Cardiac fibroblast (primary cell): ENCODE measurements at regions not wholly inside any gene's neighbourhood (a gene's known extent, or its start where the extent isn't known, plus 50 kb on each side); places are given as distances from the start of the nearest gene placed in this dataset.
A peak's percentile ranks its signal among the peaks of the same experiment; 100 is the strongest.

Experiments
- DNase-seq, 2 donors: peaks; one replicate each; pipeline versions ENCODE4 v3.0.0 to v3.0.0-alpha.2; 2010; ENCODE audit warnings: low read depth in 2 of 2
- H3K4me3 ChIP-seq, 2 donors: replicated peaks in 1 of 2; 1 replicate in 1 of 2; 2 replicates in 1 of 2; pipeline ENCODE4 v1.5.1; 2011; ENCODE audit warnings: low read depth in 2 of 2, low read length in 2 of 2, mild to moderate bottlenecking in 2 of 2, moderate library complexity in 1 of 2
- TF ChIP-seq, protein P1 (sequence below): IDR thresholded peaks from one replicate; pipeline ENCODE4 v1.5.1; 2011; ENCODE audit warnings: low read depth, mild to moderate bottlenecking, low read length, inconsistent platforms

DNA sequence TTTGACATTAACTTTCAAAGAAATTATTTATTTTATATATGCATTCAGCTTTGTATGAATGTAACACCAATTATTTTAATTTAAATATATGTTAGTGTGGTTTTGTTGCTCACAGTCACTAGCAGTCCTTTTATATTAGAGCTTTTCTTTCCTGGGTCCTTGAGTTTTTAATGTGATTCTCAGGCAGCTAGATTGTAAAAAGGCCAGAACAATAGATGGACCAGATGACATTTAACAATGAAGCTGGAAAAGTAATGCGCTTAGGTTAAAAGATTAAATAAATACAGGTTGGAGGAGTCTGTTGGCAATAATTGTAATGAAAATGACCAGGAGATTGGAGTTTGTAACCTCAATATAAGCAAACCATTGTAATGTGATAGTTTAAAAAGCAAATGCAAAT lies 171.1 kb downstream of the FTCDNL1 start:
- DNase-seq = no peak
- no peak overlapping the region for H3K4me3 ChIP-seq
- TF ChIP-seq, protein P1, sequence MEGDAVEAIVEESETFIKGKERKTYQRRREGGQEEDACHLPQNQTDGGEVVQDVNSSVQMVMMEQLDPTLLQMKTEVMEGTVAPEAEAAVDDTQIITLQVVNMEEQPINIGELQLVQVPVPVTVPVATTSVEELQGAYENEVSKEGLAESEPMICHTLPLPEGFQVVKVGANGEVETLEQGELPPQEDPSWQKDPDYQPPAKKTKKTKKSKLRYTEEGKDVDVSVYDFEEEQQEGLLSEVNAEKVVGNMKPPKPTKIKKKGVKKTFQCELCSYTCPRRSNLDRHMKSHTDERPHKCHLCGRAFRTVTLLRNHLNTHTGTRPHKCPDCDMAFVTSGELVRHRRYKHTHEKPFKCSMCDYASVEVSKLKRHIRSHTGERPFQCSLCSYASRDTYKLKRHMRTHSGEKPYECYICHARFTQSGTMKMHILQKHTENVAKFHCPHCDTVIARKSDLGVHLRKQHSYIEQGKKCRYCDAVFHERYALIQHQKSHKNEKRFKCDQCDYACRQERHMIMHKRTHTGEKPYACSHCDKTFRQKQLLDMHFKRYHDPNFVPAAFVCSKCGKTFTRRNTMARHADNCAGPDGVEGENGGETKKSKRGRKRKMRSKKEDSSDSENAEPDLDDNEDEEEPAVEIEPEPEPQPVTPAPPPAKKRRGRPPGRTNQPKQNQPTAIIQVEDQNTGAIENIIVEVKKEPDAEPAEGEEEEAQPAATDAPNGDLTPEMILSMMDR = no peak

DNA sequence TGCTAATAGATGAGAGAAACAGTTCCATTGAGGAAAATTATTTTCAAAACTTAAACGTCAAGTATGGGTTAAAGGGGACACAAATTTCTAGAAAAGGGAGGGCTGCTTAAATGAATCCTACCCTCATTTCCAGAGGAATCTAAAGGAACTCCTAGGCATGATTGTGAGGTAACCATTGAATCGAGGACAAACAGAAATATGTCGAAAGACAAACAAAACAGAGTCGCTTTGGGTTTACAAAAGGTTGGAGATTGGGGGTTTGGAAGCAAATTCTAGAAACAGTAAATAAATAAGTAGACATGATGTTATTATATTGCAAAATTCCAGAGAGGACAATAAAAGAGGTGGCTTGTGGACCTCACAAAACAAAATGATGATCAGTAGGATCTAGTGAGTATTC lies 173.1 kb downstream of the FTCDNL1 start:
- TF ChIP-seq, protein P1 = no peak
- H3K4me3 ChIP-seq = no peak overlapping the region
- DNase-seq = no peak

DNA sequence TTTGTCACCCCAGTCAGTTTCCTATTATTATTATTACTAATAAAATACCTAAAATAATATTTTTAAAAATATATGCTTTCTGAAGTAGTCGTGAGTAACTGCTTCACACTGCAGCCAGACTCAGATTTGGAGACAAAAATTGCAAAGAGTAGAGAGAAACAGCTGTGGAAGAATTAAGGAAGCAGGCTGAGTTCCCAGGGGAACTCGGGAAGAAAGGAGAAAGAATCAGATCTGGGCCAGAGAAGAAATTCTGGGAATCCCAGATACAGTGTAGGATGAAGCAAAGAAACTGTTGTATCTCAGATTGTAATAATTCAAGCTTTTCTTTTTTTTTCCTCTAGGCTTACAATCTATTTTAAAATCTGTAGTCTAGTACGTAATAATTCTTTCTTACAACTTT lies 182.3 kb downstream of the FTCDNL1 start:
- TF ChIP-seq, protein P1 = no peak
- H3K4me3 ChIP-seq = no peak overlapping the region
- DNase-seq = no peak

DNA sequence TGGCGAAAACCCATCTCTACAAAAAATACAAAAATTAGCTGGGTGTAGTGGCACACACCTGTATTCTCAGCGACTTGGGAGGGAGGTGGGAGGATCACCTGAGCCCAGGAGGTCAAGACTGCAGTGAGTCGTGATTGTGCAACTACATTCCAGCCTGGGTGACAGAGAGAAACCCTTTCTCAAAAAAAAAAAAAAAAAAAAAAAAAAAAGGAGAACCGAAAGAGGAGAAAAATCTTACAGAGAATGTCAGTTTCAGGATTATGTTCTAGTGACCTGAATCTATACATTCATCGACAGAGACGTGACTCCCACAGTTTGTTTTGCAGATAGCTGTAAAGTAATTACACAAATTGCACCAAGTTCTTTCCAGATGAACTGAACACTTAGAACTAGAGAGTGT lies 187.8 kb downstream of the FTCDNL1 start:
- TF ChIP-seq, protein P1 = no peak
- H3K4me3 ChIP-seq = no peak overlapping the region
- no peak for DNase-seq

- TF ChIP-seq, protein P1 = no peak
- H3K4me3 ChIP-seq = no peak overlapping the region
- no peak for DNase-seq
These were observed 188.7 kb downstream of the FTCDNL1 start for GRCh38 chr2:199662255-199662654.

DNA sequence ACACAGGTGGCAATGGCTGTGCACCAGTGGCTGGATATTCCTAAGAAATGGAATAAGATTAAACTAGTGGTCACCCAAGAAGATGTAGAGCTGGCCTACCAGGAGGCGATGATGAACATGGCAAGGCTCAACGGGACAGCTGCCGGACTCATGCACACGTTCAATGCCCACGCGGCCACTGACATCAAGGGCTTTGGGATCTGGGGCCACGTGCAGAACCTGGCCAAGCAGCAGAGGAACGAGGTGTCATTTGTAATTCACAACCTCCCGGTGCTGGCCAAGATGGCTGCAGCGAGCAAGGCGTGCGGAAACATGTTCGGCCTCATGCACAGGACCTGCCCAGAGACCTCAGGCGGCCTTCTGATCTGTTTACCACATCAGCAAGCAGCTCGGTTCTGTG lies 190.8 kb downstream of the FTCDNL1 start:
- H3K4me3 ChIP-seq = no peak overlapping the region
- TF ChIP-seq, protein P1 = no peak

DNA sequence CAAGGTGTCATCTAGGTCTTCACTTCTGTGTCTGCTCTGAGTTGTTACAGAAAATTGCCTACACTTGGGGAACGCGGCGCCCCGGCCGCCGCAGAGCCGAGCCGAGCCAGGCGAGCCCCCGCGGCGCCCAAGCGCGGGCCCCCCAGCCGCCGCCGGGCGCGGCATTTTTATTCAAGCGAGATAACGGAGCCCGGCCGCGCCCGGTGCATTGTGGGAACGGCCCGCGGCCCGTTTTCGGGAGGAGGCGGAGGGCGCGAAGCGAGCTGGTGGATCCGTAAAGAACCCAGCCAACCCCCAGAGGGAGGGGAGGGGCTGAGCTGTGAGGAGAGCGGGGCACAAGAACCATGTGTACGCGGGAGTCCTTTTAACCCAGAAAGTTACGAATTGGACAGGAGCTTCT lies 191.8 kb downstream of the FTCDNL1 start:
- TF ChIP-seq, protein P1 = no peak
- H3K4me3 ChIP-seq = peak overlapping the region; percentile 9 to 34
- DNase-seq = peak; percentile 14 to 19

More for the DNA sequence above, 190.8 kb downstream of the FTCDNL1 start:
- no peak for DNase-seq
